Panc1 (cell line): ENCODE measurements at regions not wholly inside any gene's neighbourhood (a gene's known extent, or its start where the extent isn't known, plus 50 kb on each side); places are given as distances from the start of the nearest gene placed in this dataset.

ENCODE experiments used
- ATAC-seq: fragments of 200-7000 bp; cut with Tn5 transposase; 2 replicates; pipeline ENCODE4 v1.9.1; 2020; ENCODE audit warnings: mild to moderate bottlenecking, moderate library complexity
- BruUV-seq: library from RNA; stranded (reverse); fragments of 400-500 nt; replicated peaks from 2 replicates; lab custom pipeline; 2021; lab: Mats Ljungman, UMichigan
- CTCF ChIA-PET: fragments of 300-600 bp; sonication (Branson Sonifier 250); formaldehyde crosslinking; loops from one replicate; lab custom pipeline; 2022; ENCODE audit warnings: antibody characterized with exemption; lab: Charles Lee
- POLR2A ChIA-PET: fragments of 300-600 bp; sonication (Branson Sonifier 250); formaldehyde crosslinking; loops from one replicate; lab custom pipeline; 2022; ENCODE audit warnings: antibody characterized with exemption; lab: Charles Lee
- DNase-seq: peaks from one replicate; pipeline ENCODE4 v3.0.0-alpha.2; 2010; ENCODE audit warnings: low read depth, low spot score
- H3K27ac ChIP-seq: 2 replicates; pipeline ENCODE4 v1.5.1; 2011; ENCODE audit warnings: mild to moderate bottlenecking, low read length, inconsistent platforms
- H3K27me3 ChIP-seq: fragments of 200-500 bp; sonication (Bioruptor generic); 2 replicates; pipeline ENCODE4 v1.6.0; 2014; ENCODE audit warnings: low read length, inconsistent platforms; ENCODE audit not compliant: control insufficient read depth, insufficient read depth
- H3K36me3 ChIP-seq: fragments of 200-500 bp; sonication (Bioruptor generic); 2 replicates; pipeline ENCODE4 v1.5.1; 2014; ENCODE audit warnings: inconsistent platforms, mild to moderate bottlenecking, low read length, moderate library complexity; ENCODE audit not compliant: control insufficient read depth, insufficient read depth
- H3K4me1 ChIP-seq: 2 replicates; pipeline ENCODE4 v1.5.1; 2011; ENCODE audit warnings: inconsistent platforms, mild to moderate bottlenecking, low read length, moderate library complexity; ENCODE audit not compliant: control insufficient read depth, insufficient read depth
- H3K4me3 ChIP-seq, 2 experiments: 2 replicates each; pipeline ENCODE4 v1.5.1; 2011 to 2012; ENCODE audit warnings: low read depth in 2 of 2, low read length in 2 of 2, mild to moderate bottlenecking in 2 of 2, inconsistent platforms in 1 of 2, moderate library complexity in 1 of 2
- H3K9me3 ChIP-seq: fragments of 200-500 bp; sonication (Bioruptor generic); 2 replicates; pipeline ENCODE4 v1.5.1; 2014; ENCODE audit warnings: low read depth, mild to moderate bottlenecking, inconsistent platforms, low read length, moderate library complexity; ENCODE audit not compliant: control insufficient read depth, insufficient read depth
- CTCF ChIP-seq: fragments of 450-650 bp; IDR thresholded peaks from 2 replicates; pipeline ENCODE4 v1.5.1; 2017; ENCODE audit warnings: mild to moderate bottlenecking
- POLR2AphosphoS5 ChIP-seq: IDR thresholded peaks from 2 replicates; pipeline ENCODE4 v1.6.1; 2012; ENCODE audit warnings: mild to moderate bottlenecking, low read depth, low read length, moderate library complexity
- REST ChIP-seq, 2 experiments: IDR thresholded peaks; 2 replicates each; pipeline ENCODE4 v1.6.1; 2011 to 2012; ENCODE audit warnings: low read depth in 2 of 2, control low read depth in 1 of 2, low read length in 1 of 2, mild to moderate bottlenecking in 1 of 2, moderate library complexity in 1 of 2; ENCODE audit not compliant: insufficient read depth in 1 of 2
- SIN3A ChIP-seq: IDR thresholded peaks from 2 replicates; pipeline ENCODE4 v1.6.1; 2012; ENCODE audit warnings: low read depth, mild to moderate bottlenecking, low read length, moderate library complexity, borderline replicate concordance; ENCODE audit not compliant: insufficient read depth
- TCF7L2 ChIP-seq: IDR thresholded peaks from 2 replicates; pipeline ENCODE4 v1.6.1; 2011; ENCODE audit warnings: mild to moderate bottlenecking, low read depth, low read length, inconsistent platforms
- in situ Hi-C: cut with HindIII; loops from 2 replicates; pipeline ENCODE4 v1.10.0; 2016; ENCODE audit warnings: low sequenced_read_pairs, low pct_unique_long_range_greater_than_20kb
- intact Hi-C: fragments of 100-400 bp; cut with micrococcal nuclease; formaldehyde crosslinking; loops from one replicate; pipeline ENCODE4 v1.10.0; 2022; ENCODE audit not compliant: unreplicated experiment

GRCh38 chr11:87374038-87374807 lies 336.5 kb downstream of the TMEM135 start:
- ChIA-PET CTCF (no interaction called here), POLR2A (no interaction called here)
- Histone ChIP-seq H3K9me3 (no peaks in the 10 kb centered on the region), H3K4me1 (no peaks in the 10 kb centered on the region), H3K27ac (no peak overlapping the region), H3K4me3 (no peak overlapping the region), H3K36me3 (no peaks in the 10 kb centered on the region), H3K27me3 (peaks cover 60% of the 10 kb centered on the region)
- ATAC-seq (no peak), DNase-seq (no peak)
- intact Hi-C loops (no loop called here), in situ Hi-C loops (no loop called here)
- TF ChIP-seq CTCF (no peak), POLR2AphosphoS5 (no peak), REST (IDR thresholded peaks at IDR 0.05; ENCODE audit: insufficient read depth in 1 of 2, low read depth in 2 of 2, low read length in 1 of 2) (no peak), TCF7L2 (no peak), SIN3A (no peak)
- BruUV-seq: no TSS peak
